HL-60 (cell line): ENCODE measurements at regions not wholly inside any gene's neighbourhood (a gene's known extent, or its start where the extent isn't known, plus 50 kb on each side); places are given as distances from the start of the nearest gene placed in this dataset.

Experiments used
- CTCF ChIP-seq: IDR thresholded peaks from one replicate; pipeline ENCODE4 v1.5.1; 2011; ENCODE audit warnings: low read length, control low read depth, inconsistent platforms; ENCODE audit not compliant: insufficient read depth
- POLR2AphosphoS5 ChIP-seq: IDR thresholded peaks from 2 replicates; pipeline ENCODE4 v1.6.1; 2012; ENCODE audit warnings: low read depth
- REST ChIP-seq: IDR thresholded peaks from 2 replicates; pipeline ENCODE4 v1.6.1; 2012; ENCODE audit warnings: low read depth; ENCODE audit not compliant: insufficient replicate concordance

GRCh38 chr10:121365566-121365965 is 232.7 kb downstream of the FGFR2 start:
- no peak for TF ChIP-seq CTCF
- no peak for TF ChIP-seq POLR2AphosphoS5
- no peak for TF ChIP-seq REST
